ENCODE measurements at regions not wholly inside any gene's neighbourhood (a gene's known extent, or its start where the extent isn't known, plus 50 kb on each side); places are given as distances from the start of the nearest gene placed in this dataset.

GRCh38 chrX:69022430-69022829 lies 142.8 kb downstream of the PJA1 start:
- Histone ChIP-seq H3K4me1 (ENCODE audit: control insufficient read depth, insufficient read depth, low read length) (no peaks in the 10 kb centered on the region), H3K36me3 (ENCODE audit: control insufficient read depth in 2 of 2, insufficient read depth in 1 of 2, low read length in 2 of 2) (no peaks in the 10 kb centered on the region), H3K4me3 (ENCODE audit: low read depth, low read length) (no peak overlapping the region), H3K9me3 (ENCODE audit: control insufficient read depth, insufficient read depth, low read depth, low read length) (no peaks in the 10 kb centered on the region), H3K27ac (ENCODE audit: extremely low read depth, low read depth, low read length) (no peak overlapping the region)
- POLR2A ChIA-PET: no interaction called here
- TF ChIP-seq ZNF707 (tag by site-specific recombination; IDR thresholded peaks at IDR 0.05): no peak
- TF ChIP-seq YY1 (tag by site-specific recombination; IDR thresholded peaks at IDR 0.05): no peak
- no peak for TF ChIP-seq ZNF2 (tag by site-specific recombination; IDR thresholded peaks at IDR 0.05)
- no peak for TF ChIP-seq ZNF558 (tag by site-specific recombination; IDR thresholded peaks at IDR 0.05)
- no peak for TF ChIP-seq ZNF19 (tag by site-specific recombination; IDR thresholded peaks at IDR 0.05; ENCODE audit: low read depth)
- TF ChIP-seq ZNF274 (IDR thresholded peaks at IDR 0.05; ENCODE audit: low read length): no peak
- no peak for TF ChIP-seq ZNF274 (tag by site-specific recombination; IDR thresholded peaks at IDR 0.05; ENCODE audit: borderline replicate concordance)
- TF ChIP-seq SETDB1 (IDR thresholded peaks at IDR 0.05; ENCODE audit: insufficient read length, low read length): no peak
- TF ChIP-seq ZIC2 (tag by site-specific recombination; IDR thresholded peaks at IDR 0.05): no peak
- no peak for TF ChIP-seq ZNF146 (tag by site-specific recombination; IDR thresholded peaks at IDR 0.05)
- TF ChIP-seq ELK4 (IDR thresholded peaks at IDR 0.05; ENCODE audit: borderline replicate concordance, low read depth, low read length): no peak
- no peak for TF ChIP-seq MYNN (tag by site-specific recombination; IDR thresholded peaks at IDR 0.05; ENCODE audit: borderline replicate concordance)
- no peak for TF ChIP-seq ZNF280C (tag by site-specific recombination; IDR thresholded peaks at IDR 0.05)
- TF ChIP-seq SP2 (tag by site-specific recombination; IDR thresholded peaks at IDR 0.05): no peak
- no peak for TF ChIP-seq ATF2 (tag by site-specific recombination; IDR thresholded peaks at IDR 0.05; ENCODE audit: low read depth)
- no peak for TF ChIP-seq TSHZ1 (tag by site-specific recombination; IDR thresholded peaks at IDR 0.05; ENCODE audit: borderline replicate concordance)
- TF ChIP-seq ZNF174 (tag by site-specific recombination; IDR thresholded peaks at IDR 0.05): no peak
- no peak for TF ChIP-seq ZNF792 (tag by site-specific recombination; IDR thresholded peaks at IDR 0.05)
- TF ChIP-seq RBAK (tag by site-specific recombination; IDR thresholded peaks at IDR 0.05): no peak
- no peak for TF ChIP-seq ZNF354C (tag by site-specific recombination; IDR thresholded peaks at IDR 0.05; ENCODE audit: borderline replicate concordance, low read depth)
- no peak for TF ChIP-seq GLIS1 (tag by site-specific recombination; IDR thresholded peaks at IDR 0.05)
- CTCF ChIA-PET: interaction anchor here (0.9 to 1.6 kb wide), 3 partner anchors 15 to 195 kb away, joined by 3 to 5 read pairs (median 3); no protein-coding TSS in a partner anchor

Data from HEK293 (cell line).